HepG2 (cell line): ENCODE measurements at regions not wholly inside any gene's neighbourhood (a gene's known extent, or its start where the extent isn't known, plus 50 kb on each side); places are given as distances from the start of the nearest gene placed in this dataset.
A peak's percentile ranks its signal among the peaks of the same experiment; 100 is the strongest.

Experiments
- ATAC-seq: fragments of 200-7000 bp; cut with Tn5 transposase; 3 replicates; pipeline ENCODE4 v1.9.1; 2020; ENCODE audit warnings: mild to moderate bottlenecking, moderate library complexity
- BruUV-seq: library from RNA; stranded (reverse); fragments of 400-500 nt; replicated peaks from 2 replicates; lab custom pipeline; 2021; lab: Mats Ljungman, UMichigan
- CTCF ChIA-PET: fragments of 300-600 bp; formaldehyde crosslinking; extraction: SDS; loops from one replicate; lab custom pipeline; 2021; ENCODE audit warnings: low total read pairs, inconsistent platforms, low intra/inter-chr PET ratio; lab: Yijun Ruan, JAX
- POLR2A ChIA-PET: fragments of 350-600 bp; sonication (Branson Sonifier 250); formaldehyde crosslinking; loops from one replicate; lab custom pipeline; 2020; ENCODE audit warnings: antibody characterized with exemption, inconsistent platforms; lab: Yijun Ruan, JAX
- DNase-seq: peaks from one replicate; pipeline ENCODE4 v3.0.0-alpha.2; 2015; ENCODE audit warnings: low spot score
- FAIRE-seq: peaks from 3 replicates; lab custom pipeline; 2011; peaks lifted over from hg19 to GRCh38; lab: Jason Lieb, UNC
- H2AFZ ChIP-seq: one replicate; pipeline ENCODE4 v1.6.1; 2011; ENCODE audit warnings: low read length, inconsistent platforms
- H3K27ac ChIP-seq: fragments of 300-600 bp; 3 replicates; pipeline ENCODE4 v1.8.0; 2011; ENCODE audit warnings: mixed run types, mild to moderate bottlenecking, mixed read lengths, low read length, inconsistent platforms; ENCODE audit not compliant: insufficient read depth; ENCODE audit errors: extremely low read length
- H3K27me3 ChIP-seq, 2 experiments: fragments of 200-600 bp in 1 of 2; 2 replicates in 1 of 2; 3 replicates in 1 of 2; pipeline versions ENCODE4 v1.6.0 to v1.8.0; 2011; ENCODE audit warnings: low read length in 2 of 2, mild to moderate bottlenecking in 2 of 2, moderate library complexity in 2 of 2, inconsistent platforms in 1 of 2; ENCODE audit not compliant: insufficient read depth in 2 of 2, control insufficient read depth in 1 of 2
- H3K36me3 ChIP-seq, 2 experiments: fragments of 200-600 bp in 1 of 2; replicated peaks in 1 of 2; 2 replicates in 1 of 2; 3 replicates in 1 of 2; pipeline versions ENCODE4 v1.5.1 to v1.8.0; 2011; ENCODE audit warnings: low read length in 2 of 2, inconsistent platforms in 1 of 2; ENCODE audit not compliant: insufficient read depth in 2 of 2, control insufficient read depth in 1 of 2
- H3K4me1 ChIP-seq: 2 replicates; pipeline ENCODE4 v1.5.1; 2012; ENCODE audit warnings: low read length, inconsistent platforms; ENCODE audit not compliant: insufficient read depth
- H3K4me2 ChIP-seq: 2 replicates; pipeline ENCODE4 v1.6.0; 2011; ENCODE audit warnings: low read depth, low read length, inconsistent platforms
- H3K4me3 ChIP-seq, 3 experiments: fragments of 200-600 bp in 1 of 3; sonication (generic), shearing (Covaris generic) in 1 of 3; replicated peaks in 1 of 3; 2 replicates each; pipeline ENCODE4 v1.5.1; 2011 to 2016; ENCODE audit warnings: low read length in 3 of 3, inconsistent platforms in 2 of 3, low read depth in 2 of 3, mild to moderate bottlenecking in 2 of 3, control low read depth in 1 of 3, mixed read lengths in 1 of 3; ENCODE audit not compliant: insufficient read depth in 1 of 3
- H3K79me2 ChIP-seq: one replicate; pipeline ENCODE4 v1.6.1; 2011; ENCODE audit warnings: low read length, inconsistent platforms; ENCODE audit not compliant: insufficient read depth
- H3K9ac ChIP-seq: 2 replicates; pipeline ENCODE4 v1.6.0; 2011; ENCODE audit warnings: mild to moderate bottlenecking, low read depth, low read length, inconsistent platforms; ENCODE audit not compliant: insufficient read depth
- H3K9me3 ChIP-seq: 2 replicates; pipeline ENCODE4 v1.5.1; 2012; ENCODE audit warnings: mild to moderate bottlenecking, low read length
- H4K20me1 ChIP-seq: 2 replicates; pipeline ENCODE4 v1.6.0; 2011; ENCODE audit warnings: inconsistent platforms, mild to moderate bottlenecking, low read length, moderate library complexity; ENCODE audit not compliant: insufficient read depth
- BATF2 ChIP-seq: sonication (generic); formaldehyde crosslinking; IDR thresholded peaks from 2 replicates; pipeline ENCODE4 v1.8.0; 2022; ENCODE audit warnings: mild to moderate bottlenecking, missing genetic modification reagents, moderate library complexity
- CEBPB ChIP-seq: IDR thresholded peaks from 2 replicates; pipeline ENCODE4 v1.6.1; 2011; ENCODE audit warnings: low read depth, low read length, improper control_type of control experiment, borderline replicate concordance
- PAF1 ChIP-seq: IDR thresholded peaks from 2 replicates; pipeline ENCODE4 v1.6.1; 2016; ENCODE audit warnings: missing genetic modification reagents, missing compliant biosample characterization
- PATZ1 ChIP-seq: sonication (generic); formaldehyde crosslinking; IDR thresholded peaks from 2 replicates; pipeline ENCODE4 v1.4.0; 2020; ENCODE audit warnings: missing genetic modification reagents
- RORA ChIP-seq: sonication (generic); formaldehyde crosslinking; IDR thresholded peaks from 2 replicates; pipeline ENCODE4 v1.5.0; 2020; ENCODE audit warnings: mild to moderate bottlenecking, missing genetic modification reagents, moderate library complexity
- WGBS: methylation state at CpG from one replicate; pipeline ENCODE4 v1.1.6; 2017; ENCODE audit warnings: low lambda C conversion rate; 5-methylcytosine and 5-hydroxymethylcytosine counted together
- in situ Hi-C: cut with HindIII; loops from 2 replicates; pipeline ENCODE4 v1.10.0; 2017; ENCODE audit warnings: low pct_unique_long_range_greater_than_20kb; ENCODE audit not compliant: extremely low pct_ligation_motif_present
- intact Hi-C: fragments of 100-400 bp; cut with micrococcal nuclease; formaldehyde crosslinking; loops from one replicate; pipeline ENCODE4 v1.10.0; 2022; ENCODE audit not compliant: unreplicated experiment

- CTCF ChIA-PET: no interaction called here
- FAIRE-seq (no peak), DNase-seq (no peak), ATAC-seq (peak; percentile 36; the same call in 2 of the 3 replicates)
- 59% methylated on average over 7 of the region's 8 CpGs for WGBS
- Histone ChIP-seq H4K20me1 (no peaks in the 10 kb centered on the region), H3K4me1 (peaks cover 52% of the 10 kb centered on the region), H2AFZ (peak overlapping the region; percentile 52), H3K9me3 (no peaks in the 10 kb centered on the region), H3K27ac (no peak overlapping the region), H3K27me3 (no peaks in the 10 kb centered on the region), H3K36me3 (no peaks in the 10 kb centered on the region), H3K79me2 (no peaks in the 10 kb centered on the region), H3K4me2 (peak overlapping the region; percentile 73; the same call in 1 of the 2 replicates), H3K4me3 (no peak overlapping the region; a peak in 1 of 6 replicates), H3K9ac (no peak overlapping the region)
- TF ChIP-seq CEBPB: 0 out of 2 replicates have a peak, but pooled peaks have one; percentile 13
- no peak for TF ChIP-seq PAF1 (CRISPR knock-in tag)
- no peak for TF ChIP-seq BATF2
- POLR2A ChIA-PET: interaction anchor here (1.0 to 1.9 kb wide), 4 partner anchors 8 to 71 kb away, joined by 3 to 5 read pairs (median 5); partner anchors contain the start of gene LHFPL2
- in situ Hi-C loops: no loop called here
- intact Hi-C loops: loop anchor here (10.0 kb wide), 1 partner anchor 75 kb away; the partner anchor contains the start of gene LHFPL2
- BruUV-seq: no TSS peak
These were observed 71.1 kb upstream of the LHFPL2 start for GRCh38 chr5:78719504-78720219.

GRCh38 chr5:78718824-78719223 lies 70.3 kb upstream of the LHFPL2 start:
- DNase-seq: no peak
- Histone ChIP-seq H3K36me3 (no peaks in the 10 kb centered on the region), H3K9me3 (no peaks in the 10 kb centered on the region), H3K4me3 (no peak overlapping the region), H3K9ac (no peak overlapping the region), H2AFZ (no peak overlapping the region), H3K27ac (no peak overlapping the region), H3K27me3 (no peaks in the 10 kb centered on the region), H3K4me1 (peaks cover 52% of the 10 kb centered on the region), H3K4me2 (peak overlapping the region; percentile 37; the same call in 1 of the 2 replicates), H4K20me1 (no peaks in the 10 kb centered on the region), H3K79me2 (no peaks in the 10 kb centered on the region)
- WGBS: 29% methylated on average over 1 of the region's 1 CpG
- ChIA-PET POLR2A (interaction anchor here (1.3 to 1.9 kb wide), 2 partner anchors 9 kb away, joined by 5 read pairs; no protein-coding TSS in a partner anchor), CTCF (no interaction called here)
- intact Hi-C loops (no loop called here), in situ Hi-C loops (no loop called here)
- FAIRE-seq: no peak
- peak; percentile 19 for ATAC-seq
- BruUV-seq: no TSS peak
- TF ChIP-seq RORA (no peak), PATZ1 (CRISPR knock-in tag) (no peak)
